WTC11 (cell line): ENCODE measurements at regions not wholly inside any gene's neighbourhood (a gene's known extent, or its start where the extent isn't known, plus 50 kb on each side); places are given as distances from the start of the nearest gene placed in this dataset.
"Not testable (repeated sequence)": the region's sequence is repeated elsewhere in the genome, so short reads cannot be mapped to it uniquely, and the experiment has no call there.

ENCODE experiments used
- CTCF ChIP-seq: fragments of 200-600 bp; IDR thresholded peaks from 2 replicates; pipeline ENCODE4 v1.8.0; 2022; ENCODE audit warnings: antibody characterized with exemption
- ETV6 ChIP-seq: sonication (generic); formaldehyde crosslinking; IDR thresholded peaks from 2 replicates; pipeline ENCODE4 v1.8.1; 2022; ENCODE audit warnings: mild to moderate bottlenecking, missing genetic modification reagents
- MAX ChIP-seq: sonication (generic); formaldehyde crosslinking; IDR thresholded peaks from 2 replicates; pipeline ENCODE4 v1.8.0; 2022; ENCODE audit warnings: mild to moderate bottlenecking, missing genetic modification reagents
- PRDM15 ChIP-seq: sonication (generic); formaldehyde crosslinking; IDR thresholded peaks from 2 replicates; pipeline ENCODE4 v1.8.0; 2022; ENCODE audit warnings: missing genetic modification reagents
- USF1 ChIP-seq: sonication (generic); formaldehyde crosslinking; IDR thresholded peaks from 2 replicates; pipeline ENCODE4 v1.8.0; 2022; ENCODE audit warnings: mild to moderate bottlenecking, missing genetic modification reagents
- ZNF121 ChIP-seq: sonication (generic); formaldehyde crosslinking; IDR thresholded peaks from 2 replicates; pipeline ENCODE4 v1.8.0; 2023; ENCODE audit warnings: missing genetic modification reagents

- TF ChIP-seq PRDM15 (CRISPR knock-in tag); MAX (CRISPR knock-in tag); CTCF; USF1 (CRISPR knock-in tag); ETV6 (CRISPR knock-in tag); ZNF121 (CRISPR knock-in tag): not testable (repeated sequence)
Measured at GRCh38 chr6:51154925-51155324, 336.3 kb downstream of the TFAP2B start.
